H9 (cell line): ENCODE measurements at regions not wholly inside any gene's neighbourhood (a gene's known extent, or its start where the extent isn't known, plus 50 kb on each side); places are given as distances from the start of the nearest gene placed in this dataset.
A peak's percentile ranks its signal among the peaks of the same experiment; 100 is the strongest.

Experiments
- DNase-seq: peaks from one replicate; pipeline ENCODE4 v3.0.0-alpha.2; 2017
- H2AFZ ChIP-seq: one replicate; pipeline ENCODE4 v1.6.1; 2013; ENCODE audit warnings: mild to moderate bottlenecking, low read length, control low read depth, moderate library complexity
- H2AK5ac ChIP-seq: 2 replicates; pipeline ENCODE4 v1.6.1; 2013; ENCODE audit warnings: low read length, control low read depth, mixed read lengths; ENCODE audit not compliant: insufficient read length
- H2BK120ac ChIP-seq: one replicate; pipeline ENCODE4 v1.6.1; 2013; ENCODE audit warnings: low read depth, mild to moderate bottlenecking, low read length, control low read depth, inconsistent platforms; ENCODE audit not compliant: poor library complexity, severe bottlenecking
- H2BK12ac ChIP-seq: 2 replicates; pipeline ENCODE4 v1.6.1; 2013; ENCODE audit warnings: low read length, control low read depth, mixed read lengths, low read depth; ENCODE audit not compliant: insufficient read length
- H2BK15ac ChIP-seq: 2 replicates; pipeline ENCODE4 v1.6.1; 2013; ENCODE audit warnings: low read depth, low read length, control low read depth
- H2BK20ac ChIP-seq: one replicate; pipeline ENCODE4 v1.6.1; 2013; ENCODE audit warnings: low read depth, mild to moderate bottlenecking, low read length, control low read depth, inconsistent platforms; ENCODE audit not compliant: poor library complexity, severe bottlenecking
- H2BK5ac ChIP-seq: 2 replicates; pipeline ENCODE4 v1.6.1; 2013; ENCODE audit warnings: low read length, control low read depth, mixed read lengths; ENCODE audit not compliant: insufficient read length
- H3K14ac ChIP-seq: 2 replicates; pipeline ENCODE4 v1.6.1; 2013; ENCODE audit warnings: low read length, control low read depth; ENCODE audit not compliant: insufficient read depth
- H3K18ac ChIP-seq: 2 replicates; pipeline ENCODE4 v1.6.1; 2013; ENCODE audit warnings: low read depth, mild to moderate bottlenecking, mixed read lengths, low read length, control low read depth; ENCODE audit not compliant: insufficient read length
- H3K23ac ChIP-seq: 2 replicates; pipeline ENCODE4 v1.6.1; 2013; ENCODE audit warnings: low read length, control low read depth, mixed read lengths, low read depth; ENCODE audit not compliant: insufficient read length
- H3K23me2 ChIP-seq: 2 replicates; pipeline ENCODE4 v1.6.1; 2013; ENCODE audit warnings: low read depth, mild to moderate bottlenecking, mixed read lengths, low read length, control low read depth; ENCODE audit not compliant: insufficient read length, poor library complexity, severe bottlenecking
- H3K27ac ChIP-seq: 2 replicates; pipeline ENCODE4 v1.5.1; 2013; ENCODE audit warnings: low read length, control low read depth, mixed read lengths, low read depth; ENCODE audit not compliant: insufficient read length
- H3K27me3 ChIP-seq: 2 replicates; pipeline ENCODE4 v1.6.1; 2013; ENCODE audit warnings: low read length, control low read depth, inconsistent platforms; ENCODE audit not compliant: insufficient read depth
- H3K4ac ChIP-seq: 2 replicates; pipeline ENCODE4 v1.6.1; 2013; ENCODE audit warnings: low read depth, mild to moderate bottlenecking, control low read depth, inconsistent platforms, low read length, moderate library complexity
- H3K4me1 ChIP-seq: 2 replicates; pipeline ENCODE4 v1.6.1; 2013; ENCODE audit warnings: low read length, control low read depth, inconsistent platforms; ENCODE audit not compliant: insufficient read depth
- H3K4me2 ChIP-seq: 2 replicates; pipeline ENCODE4 v1.6.1; 2013; ENCODE audit warnings: low read length, control low read depth, mixed read lengths; ENCODE audit not compliant: insufficient read length, insufficient read depth
- H3K56ac ChIP-seq: 2 replicates; pipeline ENCODE4 v1.6.1; 2013; ENCODE audit warnings: low read depth, mild to moderate bottlenecking, mixed read lengths, low read length, control low read depth; ENCODE audit not compliant: insufficient read length
- H3K79me1 ChIP-seq: 2 replicates; pipeline ENCODE4 v1.6.1; 2013; ENCODE audit warnings: low read depth, mild to moderate bottlenecking, moderate library complexity, low read length, control low read depth, inconsistent platforms; ENCODE audit not compliant: insufficient read depth, poor library complexity, severe bottlenecking
- H3K79me2 ChIP-seq: 2 replicates; pipeline ENCODE4 v1.6.1; 2013; ENCODE audit warnings: low read length, control low read depth, inconsistent platforms; ENCODE audit not compliant: insufficient read depth
- H3K9ac ChIP-seq: 2 replicates; pipeline ENCODE4 v1.6.1; 2013; ENCODE audit warnings: low read length, control low read depth, mixed read lengths; ENCODE audit not compliant: insufficient read length; ENCODE audit errors: extremely low read depth
- H3K9me3 ChIP-seq: one replicate; pipeline ENCODE4 v1.6.1; 2013; ENCODE audit warnings: low read depth, low read length, inconsistent platforms; ENCODE audit not compliant: control insufficient read depth
- H3T11ph ChIP-seq: one replicate; pipeline ENCODE4 v1.6.1; 2013; ENCODE audit warnings: mild to moderate bottlenecking, low read length, control low read depth, inconsistent platforms
- H4K20me1 ChIP-seq: one replicate; pipeline ENCODE4 v1.6.1; 2013; ENCODE audit not compliant: control insufficient read depth, insufficient read length, insufficient read depth
- H4K5ac ChIP-seq: 2 replicates; pipeline ENCODE4 v1.6.1; 2013; ENCODE audit warnings: low read depth, mild to moderate bottlenecking, mixed read lengths, low read length, control low read depth; ENCODE audit not compliant: insufficient read length
- H4K8ac ChIP-seq: replicated peaks from 2 replicates; pipeline ENCODE4 v1.6.1; 2013; ENCODE audit warnings: low read length, control low read depth, mixed read lengths, low read depth; ENCODE audit not compliant: insufficient read length
- H4K91ac ChIP-seq: 2 replicates; pipeline ENCODE4 v1.6.1; 2013; ENCODE audit warnings: low read depth, mild to moderate bottlenecking, moderate library complexity, mixed read lengths, low read length, control low read depth; ENCODE audit not compliant: insufficient read length
- H3K27ac Mint-ChIP-seq, 3 experiments: 2 replicates in 2 of 3; 3 replicates in 1 of 3; pipeline ENCODE4 v1.8.0; 2020 to 2021; ENCODE audit warnings: mixed read lengths in 3 of 3, mild to moderate bottlenecking in 1 of 3, moderate library complexity in 1 of 3
- H3K27me3 Mint-ChIP-seq: 2 replicates; pipeline ENCODE4 v1.8.0; 2021; ENCODE audit warnings: low read depth, mild to moderate bottlenecking, moderate library complexity, mixed read lengths
- H3K36me3 Mint-ChIP-seq, 3 experiments: 2 replicates in 2 of 3; 3 replicates in 1 of 3; pipeline ENCODE4 v1.8.0; 2020 to 2021; ENCODE audit warnings: low read depth in 3 of 3, mixed read lengths in 3 of 3; ENCODE audit not compliant: insufficient read depth in 1 of 3
- H3K4me1 Mint-ChIP-seq, 2 experiments: 2 replicates each; pipeline ENCODE4 v1.8.0; 2020; ENCODE audit warnings: mixed read lengths in 2 of 2
- H3K4me3 Mint-ChIP-seq, 2 experiments: 2 replicates in 1 of 2; 3 replicates in 1 of 2; pipeline ENCODE4 v1.8.0; 2020 to 2021; ENCODE audit warnings: mild to moderate bottlenecking in 2 of 2, mixed read lengths in 2 of 2, moderate library complexity in 1 of 2
- H3K9me3 Mint-ChIP-seq, 2 experiments: 2 replicates in 1 of 2; 3 replicates in 1 of 2; pipeline ENCODE4 v1.8.0; 2020; ENCODE audit warnings: mild to moderate bottlenecking in 2 of 2, mixed read lengths in 2 of 2, moderate library complexity in 1 of 2
- CTCF ChIP-seq: fragments of 200-600 bp; sonication (generic); conservative IDR thresholded peaks from 3 replicates; pipeline ENCODE4 v1.8.0; 2021; ENCODE audit warnings: antibody characterized with exemption, mild to moderate bottlenecking
- WGBS: extraction: QIAGEN DNeasy Blood & Tissue Kit; methylation state at CpG from one replicate; pipeline ENCODE4 v1.1.7; 2013; ENCODE audit warnings: missing lambda C conversion rate, low lambda C conversion rate, mixed read lengths; ENCODE audit not compliant: insufficient read length; ENCODE audit errors: extremely low coverage; 5-methylcytosine and 5-hydroxymethylcytosine counted together

- H3K4me2 ChIP-seq, result no peak overlapping the region
- H3K9ac ChIP-seq, result no peak overlapping the region
- Mint-ChIP-seq H3K27ac (peak overlapping the region in 1 of 3 experiments; percentile 73; a peak in 1 of 7 replicates), H3K4me3 (no peak overlapping the region), H3K9me3 (peaks cover 7 to 8% of the 10 kb centered on the region in 2 experiments; a peak in 4 of 5 replicates), H3K36me3 (peaks cover 0 to 7% (median 6%) of the 10 kb centered on the region in 3 experiments; a peak in 4 of 7 replicates), H3K4me1 (peaks cover 4 to 9% of the 10 kb centered on the region in 2 experiments), H3K27me3 (no peaks in the 10 kb centered on the region)
- no peaks in the 10 kb centered on the region for H4K20me1 ChIP-seq
- H3K56ac ChIP-seq, result no peak overlapping the region
- H3K79me1 ChIP-seq, result no peaks in the 10 kb centered on the region
- no peak overlapping the region for H2BK5ac ChIP-seq
- H3K23me2 ChIP-seq, result no peaks in the 10 kb centered on the region
- no peaks in the 10 kb centered on the region for H3K9me3 ChIP-seq
- no peaks in the 10 kb centered on the region for H3K27me3 ChIP-seq
- no peak overlapping the region for H4K8ac ChIP-seq
- peak overlapping the region; percentile 4 for H3T11ph ChIP-seq
- H2BK20ac ChIP-seq, result no peak overlapping the region
- H3K4ac ChIP-seq, result no peak overlapping the region
- H4K91ac ChIP-seq, result no peak overlapping the region
- no peak overlapping the region for H2BK15ac ChIP-seq
- H3K23ac ChIP-seq, result no peak overlapping the region
- no peaks in the 10 kb centered on the region for H3K79me2 ChIP-seq
- no peak overlapping the region for H2AK5ac ChIP-seq
- H3K27ac ChIP-seq, result no peak overlapping the region
- peaks cover 2% of the 10 kb centered on the region; the same call in 1 of the 2 replicates for H3K4me1 ChIP-seq
- TF ChIP-seq CTCF, result peak; percentile 34; the same call in 2 of the 3 replicates
- H2BK12ac ChIP-seq, result no peak overlapping the region
- H2BK120ac ChIP-seq, result no peak overlapping the region
- H4K5ac ChIP-seq, result no peak overlapping the region
- no peak overlapping the region for H3K18ac ChIP-seq
- H2AFZ ChIP-seq, result no peak overlapping the region
- WGBS, result no CpG with 5 or more reads among the region's 9 CpGs
- no peak for DNase-seq
- H3K14ac ChIP-seq, result no peak overlapping the region
Observed at GRCh38 chr7:28245123-28245878, 64.7 kb upstream of the JAZF1 start.
